A549 (cell line): ENCODE measurements at regions not wholly inside any gene's neighbourhood (a gene's known extent, or its start where the extent isn't known, plus 50 kb on each side); places are given as distances from the start of the nearest gene placed in this dataset.

Experiments
- CBX8 ChIP-seq: fragments of 200-600 bp; sonication (generic); IDR thresholded peaks from 2 replicates; pipeline ENCODE4 v1.6.1; 2016
- CHD2 ChIP-seq: fragments of 150-350 bp; IDR thresholded peaks from 2 replicates; pipeline ENCODE4 v1.6.1; 2014; ENCODE audit warnings: low read length; ENCODE audit not compliant: partially characterized antibody
- CTCF ChIP-seq: fragments of >200 bp; sonication (Bioruptor Twin); formaldehyde crosslinking; IDR thresholded peaks from 3 replicates; pipeline ENCODE4 v1.5.1; 2016
- ELK1 ChIP-seq: fragments of 150-350 bp; IDR thresholded peaks from 2 replicates; pipeline ENCODE4 v1.6.1; 2014; ENCODE audit warnings: low read depth, mild to moderate bottlenecking, low read length
- ESRRA ChIP-seq: fragments of 150-350 bp; IDR thresholded peaks from 2 replicates; pipeline ENCODE4 v1.6.1; 2014; ENCODE audit warnings: mild to moderate bottlenecking, low read length, borderline replicate concordance
- HOXB5 ChIP-seq: fragments of 250-450 bp; sonication (Bioruptor Pico); IDR thresholded peaks from 2 replicates; pipeline ENCODE4 v1.5.0; 2020; ENCODE audit warnings: mild to moderate bottlenecking, moderate library complexity
- JUN ChIP-seq, 2 experiments: fragments of >200 bp; sonication (Bioruptor Twin); formaldehyde crosslinking; IDR thresholded peaks; 2 replicates in 1 of 2; 3 replicates in 1 of 2; pipeline ENCODE4 v1.6.1; 2016 to 2017
- KDM5A ChIP-seq: fragments of 200-600 bp; sonication (generic); IDR thresholded peaks from 2 replicates; pipeline ENCODE4 v1.6.1; 2016; ENCODE audit warnings: antibody characterized with exemption, mild to moderate bottlenecking
- MAX ChIP-seq: IDR thresholded peaks from 2 replicates; pipeline ENCODE4 v1.6.1; 2012
- POLR2A ChIP-seq: IDR thresholded peaks from 2 replicates; pipeline ENCODE4 v1.6.1; 2012; ENCODE audit warnings: mild to moderate bottlenecking, low read length
- RAD21 ChIP-seq, 2 experiments: fragments of >200 bp in 1 of 2; sonication (Bioruptor Twin) in 1 of 2; formaldehyde crosslinking in 1 of 2; IDR thresholded peaks in 1 of 2; conservative IDR thresholded peaks in 1 of 2; 2 replicates in 1 of 2; 3 replicates in 1 of 2; pipeline ENCODE4 v1.6.1; 2012 to 2018; ENCODE audit warnings: inconsistent platforms in 1 of 2
- RCOR1 ChIP-seq: fragments of 150-350 bp; IDR thresholded peaks from 2 replicates; pipeline ENCODE4 v1.6.1; 2014; ENCODE audit warnings: antibody characterized with exemption, low read length, low read depth
- TF ChIP-seq, protein P1 (sequence below): fragments of 200-600 bp; sonication (generic); IDR thresholded peaks from 2 replicates; pipeline ENCODE4 v1.6.1; 2016; ENCODE audit warnings: antibody characterized with exemption, mild to moderate bottlenecking, moderate library complexity

DNA sequence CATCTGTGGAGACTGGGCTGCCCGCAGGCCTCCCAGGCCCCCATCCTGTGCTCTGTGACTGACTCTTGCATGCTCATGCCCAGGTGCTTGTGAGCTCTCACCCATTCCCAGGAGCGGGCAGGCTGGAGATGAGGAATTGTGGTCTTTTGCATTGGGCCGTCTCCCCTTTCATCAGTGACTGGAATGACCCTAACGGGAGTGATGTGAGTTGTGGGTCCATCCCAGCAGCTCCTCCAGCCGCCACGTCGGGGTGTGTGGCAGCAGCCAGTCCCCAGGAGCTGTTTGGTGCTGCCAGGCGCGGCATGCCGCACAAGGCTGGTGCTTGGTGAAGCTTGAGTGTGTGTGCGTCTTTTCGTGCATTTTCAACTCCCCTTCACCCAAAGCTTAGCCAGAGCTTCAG is 164.2 kb downstream of the ACTR3B start:
- TF ChIP-seq CTCF, result no peak
- TF ChIP-seq ELK1, result no peak
- no peak for TF ChIP-seq RAD21 (conservative IDR thresholded peaks at IDR 0.05 in 1 of 2, IDR thresholded peaks at IDR 0.05 in 1 of 2)
- no peak for TF ChIP-seq MAX
- TF ChIP-seq CHD2, result no peak
- no peak for TF ChIP-seq ESRRA
- TF ChIP-seq CBX8, result no peak
- no peak for TF ChIP-seq POLR2A
- no peak for TF ChIP-seq JUN (IDR thresholded peaks at IDR 0.05)
- TF ChIP-seq, protein P1, sequence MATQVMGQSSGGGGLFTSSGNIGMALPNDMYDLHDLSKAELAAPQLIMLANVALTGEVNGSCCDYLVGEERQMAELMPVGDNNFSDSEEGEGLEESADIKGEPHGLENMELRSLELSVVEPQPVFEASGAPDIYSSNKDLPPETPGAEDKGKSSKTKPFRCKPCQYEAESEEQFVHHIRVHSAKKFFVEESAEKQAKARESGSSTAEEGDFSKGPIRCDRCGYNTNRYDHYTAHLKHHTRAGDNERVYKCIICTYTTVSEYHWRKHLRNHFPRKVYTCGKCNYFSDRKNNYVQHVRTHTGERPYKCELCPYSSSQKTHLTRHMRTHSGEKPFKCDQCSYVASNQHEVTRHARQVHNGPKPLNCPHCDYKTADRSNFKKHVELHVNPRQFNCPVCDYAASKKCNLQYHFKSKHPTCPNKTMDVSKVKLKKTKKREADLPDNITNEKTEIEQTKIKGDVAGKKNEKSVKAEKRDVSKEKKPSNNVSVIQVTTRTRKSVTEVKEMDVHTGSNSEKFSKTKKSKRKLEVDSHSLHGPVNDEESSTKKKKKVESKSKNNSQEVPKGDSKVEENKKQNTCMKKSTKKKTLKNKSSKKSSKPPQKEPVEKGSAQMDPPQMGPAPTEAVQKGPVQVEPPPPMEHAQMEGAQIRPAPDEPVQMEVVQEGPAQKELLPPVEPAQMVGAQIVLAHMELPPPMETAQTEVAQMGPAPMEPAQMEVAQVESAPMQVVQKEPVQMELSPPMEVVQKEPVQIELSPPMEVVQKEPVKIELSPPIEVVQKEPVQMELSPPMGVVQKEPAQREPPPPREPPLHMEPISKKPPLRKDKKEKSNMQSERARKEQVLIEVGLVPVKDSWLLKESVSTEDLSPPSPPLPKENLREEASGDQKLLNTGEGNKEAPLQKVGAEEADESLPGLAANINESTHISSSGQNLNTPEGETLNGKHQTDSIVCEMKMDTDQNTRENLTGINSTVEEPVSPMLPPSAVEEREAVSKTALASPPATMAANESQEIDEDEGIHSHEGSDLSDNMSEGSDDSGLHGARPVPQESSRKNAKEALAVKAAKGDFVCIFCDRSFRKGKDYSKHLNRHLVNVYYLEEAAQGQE, result no peak
- TF ChIP-seq KDM5A, result no peak
- TF ChIP-seq RCOR1, result no peak
- no peak for TF ChIP-seq HOXB5 (CRISPR knock-in tag)
